BLaER1 treated with 17β-estradiol and CSF1 and Interleukin-3, amounts not matched to agents 10 nM and 100 nM (cell line): ENCODE measurements at regions not wholly inside any gene's neighbourhood (a gene's known extent, or its start where the extent isn't known, plus 50 kb on each side); places are given as distances from the start of the nearest gene placed in this dataset.

Experiments used
- H3K27ac ChIP-seq, 11 experiments: shearing (Covaris generic); formaldehyde crosslinking; 2 replicates each; pipeline ENCODE4 v1.8.1; 2022
- H3K27me3 ChIP-seq, 11 experiments: shearing (Covaris generic); formaldehyde crosslinking; 2 replicates each; pipeline ENCODE4 v1.8.1; 2022
- H3K36me3 ChIP-seq, 11 experiments: shearing (Covaris generic); formaldehyde crosslinking; 2 replicates each; pipeline ENCODE4 v1.8.1; 2022
- H3K4me1 ChIP-seq, 10 experiments: shearing (Covaris generic); formaldehyde crosslinking; 2 replicates each; pipeline ENCODE4 v1.8.1; 2022
- H3K4me2 ChIP-seq, 11 experiments: shearing (Covaris generic); formaldehyde crosslinking; 2 replicates each; pipeline ENCODE4 v1.8.1; 2022
- H3K4me3 ChIP-seq, 10 experiments: shearing (Covaris generic); formaldehyde crosslinking; 2 replicates each; pipeline ENCODE4 v1.8.1; 2022
- H3K9ac ChIP-seq, 11 experiments: shearing (Covaris generic); formaldehyde crosslinking; 2 replicates each; pipeline ENCODE4 v1.8.1; 2022
- H3K9me3 ChIP-seq, 11 experiments: shearing (Covaris generic); formaldehyde crosslinking; replicated peaks in 1 of 11; 2 replicates each; pipeline ENCODE4 v1.8.1; 2022
- H4K20me1 ChIP-seq, 11 experiments: shearing (Covaris generic); formaldehyde crosslinking; 2 replicates each; pipeline ENCODE4 v1.8.1; 2022
- Cebpa-rat ChIP-seq, 11 experiments: shearing (Covaris generic); IDR thresholded peaks; 2 replicates each; pipeline ENCODE4 v1.8.1; 2022

GRCh38 chr13:91187522-91187921 lies 160.0 kb upstream of the MIR17HG start:
- Histone ChIP-seq H3K4me2 (no peak overlapping the region), H3K27me3 (no peaks in the 10 kb centered on the region), H3K9ac (no peak overlapping the region), H3K4me1 (no peaks in the 10 kb centered on the region), H3K4me3 (no peak overlapping the region), H3K36me3 (no peaks in the 10 kb centered on the region), H3K27ac (no peak overlapping the region), H4K20me1 (no peaks in the 10 kb centered on the region), H3K9me3 (no peaks in the 10 kb centered on the region)
- no peak for TF ChIP-seq Cebpa-rat (IDR thresholded peaks at IDR 0.05)

GRCh38 chr13:91189506-91189905 lies 158.0 kb upstream of the MIR17HG start:
- no peak overlapping the region for H3K27ac ChIP-seq
- H3K27me3 ChIP-seq = no peaks in the 10 kb centered on the region
- H3K4me1 ChIP-seq = no peaks in the 10 kb centered on the region
- no peak overlapping the region for H3K9ac ChIP-seq
- H3K4me2 ChIP-seq = no peak overlapping the region
- H3K36me3 ChIP-seq = no peaks in the 10 kb centered on the region
- no peak overlapping the region for H3K4me3 ChIP-seq
- no peak for TF ChIP-seq Cebpa-rat (IDR thresholded peaks at IDR 0.05)
- no peaks in the 10 kb centered on the region for H4K20me1 ChIP-seq
- H3K9me3 ChIP-seq = no peaks in the 10 kb centered on the region

GRCh38 chr13:91193358-91193757 lies 154.1 kb upstream of the MIR17HG start:
- Histone ChIP-seq H3K4me2 (no peak overlapping the region), H3K9me3 (no peaks in the 10 kb centered on the region), H4K20me1 (no peaks in the 10 kb centered on the region)

GRCh38 chr13:91195789-91196188 lies 151.7 kb upstream of the MIR17HG start:
- H3K4me3 ChIP-seq = no peak overlapping the region
- no peak overlapping the region for H3K4me2 ChIP-seq
- H3K4me1 ChIP-seq = no peaks in the 10 kb centered on the region
- H3K9me3 ChIP-seq = no peaks in the 10 kb centered on the region
- no peak overlapping the region for H3K9ac ChIP-seq
- no peaks in the 10 kb centered on the region for H3K36me3 ChIP-seq
- H3K27ac ChIP-seq = no peak overlapping the region
- no peaks in the 10 kb centered on the region for H4K20me1 ChIP-seq
- TF ChIP-seq Cebpa-rat (IDR thresholded peaks at IDR 0.05) = no peak
- no peaks in the 10 kb centered on the region for H3K27me3 ChIP-seq

More at GRCh38 chr13:91193358-91193757, 154.1 kb upstream of the MIR17HG start:
- Histone ChIP-seq H3K27me3 (no peaks in the 10 kb centered on the region), H3K27ac (no peak overlapping the region), H3K4me3 (no peak overlapping the region), H3K36me3 (no peaks in the 10 kb centered on the region), H3K9ac (no peak overlapping the region), H3K4me1 (no peaks in the 10 kb centered on the region)
- TF ChIP-seq Cebpa-rat (IDR thresholded peaks at IDR 0.05) = no peak

GRCh38 chr13:91196958-91197357 lies 150.5 kb upstream of the MIR17HG start:
- no peak overlapping the region for H3K9ac ChIP-seq
- H3K4me2 ChIP-seq = no peak overlapping the region
- no peaks in the 10 kb centered on the region for H3K36me3 ChIP-seq
- H3K4me1 ChIP-seq = no peaks in the 10 kb centered on the region
- no peak overlapping the region for H3K27ac ChIP-seq
- no peaks in the 10 kb centered on the region for H3K9me3 ChIP-seq
- no peaks in the 10 kb centered on the region for H4K20me1 ChIP-seq
- H3K27me3 ChIP-seq = no peaks in the 10 kb centered on the region
- no peak for TF ChIP-seq Cebpa-rat (IDR thresholded peaks at IDR 0.05)
- no peak overlapping the region for H3K4me3 ChIP-seq

- H3K9ac ChIP-seq = no peak overlapping the region
- H3K4me3 ChIP-seq = no peak overlapping the region
- TF ChIP-seq Cebpa-rat (IDR thresholded peaks at IDR 0.05) = no peak
Observed at GRCh38 chr13:91199866-91200265, 147.6 kb upstream of the MIR17HG start.

GRCh38 chr13:91200486-91200885 lies 147.0 kb upstream of the MIR17HG start:
- TF ChIP-seq Cebpa-rat (IDR thresholded peaks at IDR 0.05) = no peak
- Histone ChIP-seq H3K27me3 (no peaks in the 10 kb centered on the region), H3K4me2 (no peak overlapping the region), H3K36me3 (no peaks in the 10 kb centered on the region), H3K4me3 (no peak overlapping the region), H3K27ac (no peak overlapping the region), H3K9me3 (no peaks in the 10 kb centered on the region), H4K20me1 (no peaks in the 10 kb centered on the region), H3K9ac (no peak overlapping the region), H3K4me1 (no peaks in the 10 kb centered on the region)

More at GRCh38 chr13:91199866-91200265, 147.6 kb upstream of the MIR17HG start:
- no peaks in the 10 kb centered on the region for H3K9me3 ChIP-seq
- no peak overlapping the region for H3K27ac ChIP-seq
- H3K4me1 ChIP-seq = no peaks in the 10 kb centered on the region
- no peak overlapping the region for H3K4me2 ChIP-seq
- no peaks in the 10 kb centered on the region for H4K20me1 ChIP-seq
- no peaks in the 10 kb centered on the region for H3K27me3 ChIP-seq
- no peaks in the 10 kb centered on the region for H3K36me3 ChIP-seq

- Histone ChIP-seq H3K4me1 (no peaks in the 10 kb centered on the region), H3K27ac (no peak overlapping the region), H4K20me1 (no peaks in the 10 kb centered on the region), H3K27me3 (no peaks in the 10 kb centered on the region), H3K4me3 (no peak overlapping the region), H3K4me2 (no peak overlapping the region), H3K9me3 (no peaks in the 10 kb centered on the region), H3K9ac (no peak overlapping the region), H3K36me3 (no peaks in the 10 kb centered on the region)
- no peak for TF ChIP-seq Cebpa-rat (IDR thresholded peaks at IDR 0.05)
Observed at GRCh38 chr13:91203430-91203829, 144.1 kb upstream of the MIR17HG start.

GRCh38 chr13:91207261-91207660 lies 140.2 kb upstream of the MIR17HG start:
- Histone ChIP-seq H3K27ac (no peak overlapping the region), H3K27me3 (no peaks in the 10 kb centered on the region), H3K4me2 (no peak overlapping the region), H3K36me3 (no peaks in the 10 kb centered on the region), H3K9me3 (no peaks in the 10 kb centered on the region), H3K4me1 (no peaks in the 10 kb centered on the region; a peak in 1 of 20 replicates), H3K9ac (no peak overlapping the region), H3K4me3 (no peak overlapping the region), H4K20me1 (no peaks in the 10 kb centered on the region)
- TF ChIP-seq Cebpa-rat (IDR thresholded peaks at IDR 0.05) = no peak

- H3K9ac ChIP-seq = no peak overlapping the region
- TF ChIP-seq Cebpa-rat (IDR thresholded peaks at IDR 0.05) = no peak
- H3K36me3 ChIP-seq = no peaks in the 10 kb centered on the region
- H3K27me3 ChIP-seq = no peaks in the 10 kb centered on the region
- H4K20me1 ChIP-seq = no peaks in the 10 kb centered on the region
- no peak overlapping the region for H3K27ac ChIP-seq
- H3K9me3 ChIP-seq = no peaks in the 10 kb centered on the region
- H3K4me2 ChIP-seq = no peak overlapping the region
- H3K4me1 ChIP-seq = no peaks in the 10 kb centered on the region; a peak in 1 of 20 replicates
- H3K4me3 ChIP-seq = no peak overlapping the region
Observed at GRCh38 chr13:91211510-91211909, 136.0 kb upstream of the MIR17HG start.

- Histone ChIP-seq H3K27ac (no peak overlapping the region), H3K9me3 (no peaks in the 10 kb centered on the region), H4K20me1 (no peaks in the 10 kb centered on the region), H3K27me3 (no peaks in the 10 kb centered on the region), H3K4me1 (no peaks in the 10 kb centered on the region; a peak in 1 of 20 replicates), H3K36me3 (no peaks in the 10 kb centered on the region), H3K9ac (no peak overlapping the region), H3K4me2 (no peak overlapping the region), H3K4me3 (no peak overlapping the region)
- no peak for TF ChIP-seq Cebpa-rat (IDR thresholded peaks at IDR 0.05)
Observed at GRCh38 chr13:91212231-91212630, 135.3 kb upstream of the MIR17HG start.
